Fibroblast of lung (primary cell): ENCODE measurements at regions not wholly inside any gene's neighbourhood (a gene's known extent, or its start where the extent isn't known, plus 50 kb on each side); places are given as distances from the start of the nearest gene placed in this dataset.

ENCODE experiments used
- EZH2 ChIP-seq: IDR thresholded peaks from 2 replicates; pipeline ENCODE4 v1.5.1; 2012; ENCODE audit warnings: low read length, control low read depth, mild to moderate bottlenecking; ENCODE audit errors: missing control alignments
- TF ChIP-seq, protein P1 (sequence below), 2 donors: IDR thresholded peaks in 1 of 2; conservative IDR thresholded peaks in 1 of 2; 1 replicate in 1 of 2; 2 replicates in 1 of 2; pipeline ENCODE4 v1.5.1; 2011 to 2012; ENCODE audit warnings: low read length in 2 of 2, control low read depth in 1 of 2, inconsistent platforms in 1 of 2, low read depth in 1 of 2, mild to moderate bottlenecking in 1 of 2

DNA sequence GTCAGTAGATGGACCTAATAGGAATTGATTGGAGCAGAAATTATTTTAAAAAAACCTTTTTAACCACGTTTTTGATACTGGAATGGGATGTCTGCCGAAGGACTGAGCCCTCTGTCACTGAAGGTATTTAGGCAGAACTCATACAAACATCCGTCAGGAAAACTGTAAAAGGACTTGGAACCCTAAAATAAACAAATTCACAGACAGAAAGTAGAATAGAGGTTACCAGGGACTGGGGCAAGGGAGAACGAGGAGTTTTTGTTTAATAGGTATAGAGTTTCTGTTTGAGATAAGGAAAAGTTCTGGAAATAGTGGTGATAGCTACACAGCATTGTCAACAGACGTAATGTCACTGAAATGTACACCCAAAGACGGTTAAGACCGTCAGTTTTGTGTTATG, 105.5 kb downstream of the BCOR start:
- TF ChIP-seq, protein P1, sequence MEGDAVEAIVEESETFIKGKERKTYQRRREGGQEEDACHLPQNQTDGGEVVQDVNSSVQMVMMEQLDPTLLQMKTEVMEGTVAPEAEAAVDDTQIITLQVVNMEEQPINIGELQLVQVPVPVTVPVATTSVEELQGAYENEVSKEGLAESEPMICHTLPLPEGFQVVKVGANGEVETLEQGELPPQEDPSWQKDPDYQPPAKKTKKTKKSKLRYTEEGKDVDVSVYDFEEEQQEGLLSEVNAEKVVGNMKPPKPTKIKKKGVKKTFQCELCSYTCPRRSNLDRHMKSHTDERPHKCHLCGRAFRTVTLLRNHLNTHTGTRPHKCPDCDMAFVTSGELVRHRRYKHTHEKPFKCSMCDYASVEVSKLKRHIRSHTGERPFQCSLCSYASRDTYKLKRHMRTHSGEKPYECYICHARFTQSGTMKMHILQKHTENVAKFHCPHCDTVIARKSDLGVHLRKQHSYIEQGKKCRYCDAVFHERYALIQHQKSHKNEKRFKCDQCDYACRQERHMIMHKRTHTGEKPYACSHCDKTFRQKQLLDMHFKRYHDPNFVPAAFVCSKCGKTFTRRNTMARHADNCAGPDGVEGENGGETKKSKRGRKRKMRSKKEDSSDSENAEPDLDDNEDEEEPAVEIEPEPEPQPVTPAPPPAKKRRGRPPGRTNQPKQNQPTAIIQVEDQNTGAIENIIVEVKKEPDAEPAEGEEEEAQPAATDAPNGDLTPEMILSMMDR (conservative IDR thresholded peaks at IDR 0.05 in 1 of 2, IDR thresholded peaks at IDR 0.05 in 1 of 2; ENCODE audit: low read depth in 1 of 2, low read length in 2 of 2): no peak
- TF ChIP-seq EZH2: no peak
